ENCODE measurements at regions not wholly inside any gene's neighbourhood (a gene's known extent, or its start where the extent isn't known, plus 50 kb on each side); places are given as distances from the start of the nearest gene placed in this dataset.

GRCh38 chr13:57224414-57224813, 57.4 kb downstream of the PRR20E start:
- no peak for TF ChIP-seq EZH2phosphoT487 (IDR thresholded peaks at IDR 0.05; ENCODE audit: low read depth)
- TF ChIP-seq CTCF (IDR thresholded peaks at IDR 0.05; ENCODE audit: low read depth, low read length): no peak
- no peaks in the 10 kb centered on the region for H3K79me2 ChIP-seq (ENCODE audit: low read length)
- H3K4me3 ChIP-seq (ENCODE audit: low read length): no peak overlapping the region
- no peaks in the 10 kb centered on the region for H3K4me1 ChIP-seq (ENCODE audit: low read length)
- no peaks in the 10 kb centered on the region for H3K9me3 ChIP-seq (ENCODE audit: insufficient read depth, low read length)
- H3K27me3 ChIP-seq (ENCODE audit: low read depth, low read length): no peaks in the 10 kb centered on the region
- no peak overlapping the region for H3K4me2 ChIP-seq (ENCODE audit: low read length)
- H4K20me1 ChIP-seq (ENCODE audit: insufficient read depth, low read length): no peaks in the 10 kb centered on the region
- H3K27ac ChIP-seq (ENCODE audit: low read length): no peak overlapping the region
- H2AFZ ChIP-seq (ENCODE audit: low read depth, low read length): no peak overlapping the region
- H3K9ac ChIP-seq (ENCODE audit: low read length): no peak overlapping the region
- H3K36me3 ChIP-seq (replicated peaks; ENCODE audit: low read depth, low read length): no peaks in the 10 kb centered on the region

GRCh38 chr13:57250472-57250871, 83.5 kb downstream of the PRR20E start:
- no peaks in the 10 kb centered on the region for H3K27me3 ChIP-seq (ENCODE audit: low read depth, low read length)
- no peak overlapping the region for H3K4me3 ChIP-seq (ENCODE audit: low read length)
- TF ChIP-seq EZH2phosphoT487 (IDR thresholded peaks at IDR 0.05; ENCODE audit: low read depth): no peak
- no peak for TF ChIP-seq CTCF (IDR thresholded peaks at IDR 0.05; ENCODE audit: low read depth, low read length)
- H3K9me3 ChIP-seq (ENCODE audit: insufficient read depth, low read length): no peaks in the 10 kb centered on the region
- H3K4me1 ChIP-seq (ENCODE audit: low read length): no peaks in the 10 kb centered on the region
- no peak overlapping the region for H3K9ac ChIP-seq (ENCODE audit: low read length)
- H3K79me2 ChIP-seq (ENCODE audit: low read length): no peaks in the 10 kb centered on the region
- no peaks in the 10 kb centered on the region for H3K36me3 ChIP-seq (replicated peaks; ENCODE audit: low read depth, low read length)
- no peak overlapping the region for H3K4me2 ChIP-seq (ENCODE audit: low read length)
- H2AFZ ChIP-seq (ENCODE audit: low read depth, low read length): no peak overlapping the region
- no peak overlapping the region for H3K27ac ChIP-seq (ENCODE audit: low read length)
- H4K20me1 ChIP-seq (ENCODE audit: insufficient read depth, low read length): no peaks in the 10 kb centered on the region

GRCh38 chr13:57253551-57253950, 86.6 kb downstream of the PRR20E start:
- Histone ChIP-seq H3K27ac (ENCODE audit: low read length) (no peak overlapping the region), H3K27me3 (ENCODE audit: low read depth, low read length) (no peaks in the 10 kb centered on the region), H3K4me1 (ENCODE audit: low read length) (no peaks in the 10 kb centered on the region), H3K9ac (ENCODE audit: low read length) (no peak overlapping the region), H3K4me3 (ENCODE audit: low read length) (no peak overlapping the region), H2AFZ (ENCODE audit: low read depth, low read length) (no peak overlapping the region), H3K4me2 (ENCODE audit: low read length) (no peak overlapping the region), H3K9me3 (ENCODE audit: insufficient read depth, low read length) (no peaks in the 10 kb centered on the region), H3K36me3 (replicated peaks; ENCODE audit: low read depth, low read length) (no peaks in the 10 kb centered on the region), H3K79me2 (ENCODE audit: low read length) (no peaks in the 10 kb centered on the region), H4K20me1 (ENCODE audit: insufficient read depth, low read length) (no peaks in the 10 kb centered on the region)
- no peak for TF ChIP-seq CTCF (IDR thresholded peaks at IDR 0.05; ENCODE audit: low read depth, low read length)
- TF ChIP-seq EZH2phosphoT487 (IDR thresholded peaks at IDR 0.05; ENCODE audit: low read depth): no peak

- peaks cover under 1% of the 10 kb centered on the region; the same call in 1 of the 2 replicates for H3K4me1 ChIP-seq (ENCODE audit: low read length)
- no peak overlapping the region for H3K27ac ChIP-seq (ENCODE audit: low read length)
- no peak overlapping the region for H2AFZ ChIP-seq (ENCODE audit: low read depth, low read length)
- H3K9ac ChIP-seq (ENCODE audit: low read length): no peak overlapping the region
- no peak overlapping the region for H3K4me2 ChIP-seq (ENCODE audit: low read length)
- H3K79me2 ChIP-seq (ENCODE audit: low read length): no peaks in the 10 kb centered on the region
- H3K27me3 ChIP-seq (ENCODE audit: low read depth, low read length): no peaks in the 10 kb centered on the region
- no peaks in the 10 kb centered on the region for H3K36me3 ChIP-seq (replicated peaks; ENCODE audit: low read depth, low read length)
- H4K20me1 ChIP-seq (ENCODE audit: insufficient read depth, low read length): no peaks in the 10 kb centered on the region
- TF ChIP-seq CTCF (IDR thresholded peaks at IDR 0.05; ENCODE audit: low read depth, low read length): no peak
- TF ChIP-seq EZH2phosphoT487 (IDR thresholded peaks at IDR 0.05; ENCODE audit: low read depth): no peak
- H3K9me3 ChIP-seq (ENCODE audit: insufficient read depth, low read length): no peaks in the 10 kb centered on the region
- no peak overlapping the region for H3K4me3 ChIP-seq (ENCODE audit: low read length)
Measured at GRCh38 chr13:57264965-57265364, 98.0 kb downstream of the PRR20E start.

All from OCI-LY3 (cell line).